ENCODE measurements at regions not wholly inside any gene's neighbourhood (a gene's known extent, or its start where the extent isn't known, plus 50 kb on each side); places are given as distances from the start of the nearest gene placed in this dataset.

DNA sequence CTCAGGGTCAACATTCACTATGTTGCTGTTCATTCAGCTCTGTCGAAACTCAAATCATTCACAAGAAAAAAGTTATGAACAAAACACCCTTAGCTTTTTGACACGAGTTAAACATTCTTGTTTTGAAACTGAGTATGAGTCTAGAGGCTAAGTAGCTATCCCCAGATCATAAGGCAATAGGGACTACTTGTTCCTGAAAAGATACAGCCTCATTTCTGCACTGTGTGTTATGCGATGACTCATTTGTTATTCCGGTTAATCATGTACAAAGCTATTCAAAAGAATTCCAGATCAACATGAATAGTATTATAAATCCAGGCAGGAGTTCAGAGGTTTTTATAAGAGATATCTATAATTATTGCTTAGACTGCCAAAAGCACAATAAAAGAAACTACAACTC is 908.0 kb downstream of the QKI start:
- TF ChIP-seq, protein P1, sequence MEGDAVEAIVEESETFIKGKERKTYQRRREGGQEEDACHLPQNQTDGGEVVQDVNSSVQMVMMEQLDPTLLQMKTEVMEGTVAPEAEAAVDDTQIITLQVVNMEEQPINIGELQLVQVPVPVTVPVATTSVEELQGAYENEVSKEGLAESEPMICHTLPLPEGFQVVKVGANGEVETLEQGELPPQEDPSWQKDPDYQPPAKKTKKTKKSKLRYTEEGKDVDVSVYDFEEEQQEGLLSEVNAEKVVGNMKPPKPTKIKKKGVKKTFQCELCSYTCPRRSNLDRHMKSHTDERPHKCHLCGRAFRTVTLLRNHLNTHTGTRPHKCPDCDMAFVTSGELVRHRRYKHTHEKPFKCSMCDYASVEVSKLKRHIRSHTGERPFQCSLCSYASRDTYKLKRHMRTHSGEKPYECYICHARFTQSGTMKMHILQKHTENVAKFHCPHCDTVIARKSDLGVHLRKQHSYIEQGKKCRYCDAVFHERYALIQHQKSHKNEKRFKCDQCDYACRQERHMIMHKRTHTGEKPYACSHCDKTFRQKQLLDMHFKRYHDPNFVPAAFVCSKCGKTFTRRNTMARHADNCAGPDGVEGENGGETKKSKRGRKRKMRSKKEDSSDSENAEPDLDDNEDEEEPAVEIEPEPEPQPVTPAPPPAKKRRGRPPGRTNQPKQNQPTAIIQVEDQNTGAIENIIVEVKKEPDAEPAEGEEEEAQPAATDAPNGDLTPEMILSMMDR (IDR thresholded peaks at IDR 0.05; ENCODE audit: low read depth, low read length, missing control alignments) = no peak
- H3K36me3 ChIP-seq (replicated peaks) = no peaks in the 10 kb centered on the region
- H3K4me3 ChIP-seq (ENCODE audit: low read depth, low read length) = no peak overlapping the region
- H3K27ac ChIP-seq = peak overlapping the region; percentile 35
- H3K27me3 ChIP-seq (replicated peaks) = no peaks in the 10 kb centered on the region
- in situ Hi-C loops (cut with HindIII; ENCODE audit: low pct_ligation_motif_present, low sequenced_read_pairs) = no loop called here
- peak; percentile 81 for DNase-seq

DNA sequence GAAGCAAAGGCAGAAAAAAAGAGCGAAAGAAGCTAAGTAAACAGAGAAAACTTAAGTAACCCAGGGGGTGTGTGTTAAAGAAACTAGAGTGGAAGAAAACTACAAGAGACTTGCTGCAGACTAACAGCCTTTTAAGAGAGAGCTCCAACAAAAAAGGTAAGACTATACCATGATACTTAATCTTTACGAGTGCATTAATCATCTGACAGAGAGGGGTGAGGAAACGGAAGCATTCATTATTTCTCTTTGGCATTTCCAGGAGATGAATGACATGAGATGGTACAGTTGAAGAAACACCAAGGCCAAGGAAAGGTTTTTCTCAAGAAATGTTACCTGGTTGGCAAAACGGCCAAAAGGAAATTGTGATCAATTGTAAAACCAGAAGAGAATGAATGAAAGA is 906.8 kb downstream of the QKI start:
- H3K27ac ChIP-seq = no peak overlapping the region
- no peaks in the 10 kb centered on the region for H3K27me3 ChIP-seq (replicated peaks)
- TF ChIP-seq, protein P1 (IDR thresholded peaks at IDR 0.05; ENCODE audit: low read depth, low read length, missing control alignments) = no peak
- no peak overlapping the region for H3K4me3 ChIP-seq (ENCODE audit: low read depth, low read length)
- in situ Hi-C loops (cut with HindIII; ENCODE audit: low pct_ligation_motif_present, low sequenced_read_pairs) = no loop called here
- H3K36me3 ChIP-seq (replicated peaks) = no peaks in the 10 kb centered on the region
- no peak for DNase-seq

DNA sequence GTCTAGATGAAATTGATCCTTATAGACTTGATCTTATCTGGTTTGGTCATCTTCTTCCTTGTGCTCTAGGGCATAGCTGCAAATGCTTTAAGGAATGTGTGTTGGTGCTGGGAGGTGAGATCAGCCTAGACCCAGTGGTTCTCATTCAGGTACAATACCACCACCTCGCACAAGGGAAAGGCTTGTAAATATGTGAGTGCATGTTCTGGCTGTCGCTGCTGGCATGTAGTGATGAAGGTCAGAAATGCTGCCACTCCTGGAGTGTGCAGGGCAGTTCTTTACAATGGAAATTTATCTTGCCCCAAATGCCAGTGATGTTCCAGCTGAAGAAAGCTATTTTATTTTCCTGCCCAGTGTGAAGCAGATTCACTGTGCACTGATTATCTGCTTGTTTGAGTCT is 900.9 kb downstream of the QKI start:
- in situ Hi-C loops (cut with HindIII; ENCODE audit: low pct_ligation_motif_present, low sequenced_read_pairs) = no loop called here
- Histone ChIP-seq H3K27me3 (replicated peaks) (no peaks in the 10 kb centered on the region), H3K27ac (no peak overlapping the region), H3K4me3 (ENCODE audit: low read depth, low read length) (no peak overlapping the region), H3K36me3 (replicated peaks) (no peaks in the 10 kb centered on the region)
- TF ChIP-seq, protein P1 (IDR thresholded peaks at IDR 0.05; ENCODE audit: low read depth, low read length, missing control alignments) = no peak
- no peak for DNase-seq

DNA sequence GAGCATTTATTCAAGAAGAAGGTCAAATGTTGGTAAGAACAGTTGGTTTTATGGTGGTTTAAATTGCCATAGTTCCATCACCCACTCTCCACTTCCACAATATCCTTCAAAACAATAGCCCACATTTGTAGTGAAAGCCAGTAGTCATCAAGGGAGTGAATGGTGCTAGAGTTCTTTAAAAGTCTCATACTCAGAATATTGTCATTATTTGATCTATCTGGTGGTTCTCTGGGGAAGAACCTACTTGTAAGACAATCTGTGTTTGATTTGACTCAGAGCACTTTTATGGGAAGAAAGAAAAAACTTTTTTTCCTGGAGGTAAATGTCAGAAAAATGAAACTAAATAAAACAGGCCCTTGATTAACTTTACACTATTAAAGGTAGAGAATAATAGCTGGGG is 893.8 kb downstream of the QKI start:
- H3K27me3 ChIP-seq (replicated peaks) = no peaks in the 10 kb centered on the region
- no peak overlapping the region for H3K4me3 ChIP-seq (ENCODE audit: low read depth, low read length)
- DNase-seq = no peak
- TF ChIP-seq, protein P1 (IDR thresholded peaks at IDR 0.05; ENCODE audit: low read depth, low read length, missing control alignments) = no peak
- in situ Hi-C loops (cut with HindIII; ENCODE audit: low pct_ligation_motif_present, low sequenced_read_pairs) = no loop called here
- H3K27ac ChIP-seq = no peak overlapping the region
- H3K36me3 ChIP-seq (replicated peaks) = no peaks in the 10 kb centered on the region

DNA sequence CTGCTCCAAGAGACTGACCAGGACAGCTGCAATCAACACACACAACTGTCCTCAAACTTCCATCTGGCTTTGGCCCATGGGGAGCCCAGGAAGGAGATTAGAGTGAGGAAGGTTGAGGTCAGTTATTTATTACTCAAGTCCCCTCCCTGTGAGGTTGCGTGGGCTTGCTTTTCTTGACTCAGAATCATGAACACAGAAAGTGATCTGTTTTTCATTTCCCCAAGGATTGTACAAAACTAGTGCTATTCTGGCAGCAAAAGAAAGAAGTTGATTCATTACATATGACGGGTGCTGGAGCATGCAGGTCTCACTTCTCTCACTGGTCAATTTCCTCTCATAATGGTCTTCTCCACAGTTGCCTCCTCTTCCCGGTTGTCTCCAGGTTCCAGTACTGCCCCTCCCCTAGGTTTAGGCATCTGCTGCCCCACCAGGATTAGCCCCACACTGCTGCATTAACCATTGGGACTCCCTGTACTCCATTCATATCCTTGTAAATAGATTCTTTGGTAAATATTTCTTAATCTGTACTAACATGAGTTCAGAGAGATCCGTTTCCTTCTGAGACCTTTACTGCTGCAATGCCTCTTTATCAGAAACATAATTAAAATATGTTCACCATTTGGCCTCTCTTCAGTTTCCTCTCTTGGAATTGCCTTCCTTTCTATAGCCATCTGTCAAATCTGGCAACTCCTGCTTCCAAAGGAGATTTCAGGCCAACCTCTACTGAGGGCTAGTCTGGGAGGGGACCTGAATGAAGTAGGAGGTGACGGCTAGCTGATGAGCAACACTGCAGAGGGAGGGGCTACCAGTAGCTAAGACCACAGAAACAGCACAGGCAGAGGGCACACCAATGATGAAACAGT is 888.8 kb downstream of the QKI start:
- Histone ChIP-seq H3K4me3 (ENCODE audit: low read depth, low read length) (no peak overlapping the region), H3K36me3 (replicated peaks) (no peaks in the 10 kb centered on the region), H3K27me3 (replicated peaks) (no peaks in the 10 kb centered on the region), H3K27ac (no peak overlapping the region)
- TF ChIP-seq, protein P1 (IDR thresholded peaks at IDR 0.05; ENCODE audit: low read depth, low read length, missing control alignments) = no peak
- DNase-seq = peak; percentile 52
- in situ Hi-C loops (cut with HindIII; ENCODE audit: low pct_ligation_motif_present, low sequenced_read_pairs) = no loop called here

DNA sequence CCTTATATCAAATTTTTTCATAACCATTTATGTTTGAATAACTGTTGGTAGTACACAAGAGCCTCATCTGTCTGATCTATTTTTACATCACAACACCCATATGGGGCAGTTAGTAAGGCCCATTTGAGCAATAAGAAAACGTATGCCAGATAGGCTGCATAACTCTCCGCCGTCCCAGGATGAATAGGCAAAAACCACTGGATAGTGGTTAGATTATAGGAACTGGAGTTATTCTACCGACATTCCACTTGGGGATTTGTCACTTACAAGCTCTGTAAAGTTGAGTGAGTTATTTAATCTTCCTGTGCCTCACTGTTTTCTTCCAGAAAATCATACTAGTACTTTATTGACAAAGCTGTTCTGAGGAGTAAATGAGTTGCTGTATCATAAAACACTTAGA is 881.9 kb downstream of the QKI start:
- DNase-seq = peak; percentile 69
- H3K27me3 ChIP-seq (replicated peaks) = no peaks in the 10 kb centered on the region
- in situ Hi-C loops (cut with HindIII; ENCODE audit: low pct_ligation_motif_present, low sequenced_read_pairs) = no loop called here
- no peak overlapping the region for H3K27ac ChIP-seq
- no peaks in the 10 kb centered on the region for H3K36me3 ChIP-seq (replicated peaks)
- no peak overlapping the region for H3K4me3 ChIP-seq (ENCODE audit: low read depth, low read length)
- TF ChIP-seq, protein P1 (IDR thresholded peaks at IDR 0.05; ENCODE audit: low read depth, low read length, missing control alignments) = no peak

Data from brain microvascular endothelial cell (primary cell).